ENCODE measurements at regions not wholly inside any gene's neighbourhood (a gene's known extent, or its start where the extent isn't known, plus 50 kb on each side); places are given as distances from the start of the nearest gene placed in this dataset.

- TF ChIP-seq CTCF (IDR thresholded peaks at IDR 0.05) (no peak), POLR2A (IDR thresholded peaks at IDR 0.05) (no peak)
Measured at GRCh38 chr9:79335987-79336386, 235.8 kb upstream of the TLE4 start.

Measured in ovary (tissue), 3 donors.